A673 (cell line): ENCODE measurements at regions not wholly inside any gene's neighbourhood (a gene's known extent, or its start where the extent isn't known, plus 50 kb on each side); places are given as distances from the start of the nearest gene placed in this dataset.

ENCODE experiments used
- EZH2 ChIP-seq: fragments of 200-600 bp; sonication (generic); IDR thresholded peaks from 2 replicates; pipeline ENCODE4 v1.6.1; 2017; ENCODE audit warnings: borderline replicate concordance, low read depth, mild to moderate bottlenecking, mixed read lengths, antibody characterized with exemption, low read length; ENCODE audit not compliant: poor library complexity, severe bottlenecking
- TF ChIP-seq, protein P1 (sequence below): fragments of 300-800, 200-600 bp; sonication (generic); conservative IDR thresholded peaks from 2 replicates; pipeline ENCODE4 v1.5.1; 2017; ENCODE audit warnings: low read depth, mild to moderate bottlenecking, antibody characterized with exemption, low read length, moderate library complexity, mixed read lengths

DNA sequence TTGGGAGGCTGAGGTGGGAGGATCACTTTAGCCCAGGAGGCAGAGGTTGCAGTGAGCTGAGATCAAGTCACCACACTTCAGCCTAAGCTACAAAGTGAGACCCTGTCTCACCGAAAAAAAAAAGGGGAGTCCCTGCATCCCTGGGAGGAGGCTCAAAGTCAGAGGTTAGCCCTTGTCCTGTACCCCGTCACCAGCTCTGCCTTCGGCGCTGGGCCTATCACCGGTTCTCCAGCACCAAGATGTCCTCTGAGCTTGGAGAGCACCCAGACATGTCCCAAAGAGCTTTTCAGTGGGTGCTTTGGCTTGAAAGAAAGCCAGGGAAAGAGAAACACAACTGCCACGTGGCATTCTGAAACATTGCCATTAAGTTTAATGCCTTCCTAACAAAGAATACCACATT is 356.9 kb upstream of the TSHZ3 start:
- TF ChIP-seq, protein P1, sequence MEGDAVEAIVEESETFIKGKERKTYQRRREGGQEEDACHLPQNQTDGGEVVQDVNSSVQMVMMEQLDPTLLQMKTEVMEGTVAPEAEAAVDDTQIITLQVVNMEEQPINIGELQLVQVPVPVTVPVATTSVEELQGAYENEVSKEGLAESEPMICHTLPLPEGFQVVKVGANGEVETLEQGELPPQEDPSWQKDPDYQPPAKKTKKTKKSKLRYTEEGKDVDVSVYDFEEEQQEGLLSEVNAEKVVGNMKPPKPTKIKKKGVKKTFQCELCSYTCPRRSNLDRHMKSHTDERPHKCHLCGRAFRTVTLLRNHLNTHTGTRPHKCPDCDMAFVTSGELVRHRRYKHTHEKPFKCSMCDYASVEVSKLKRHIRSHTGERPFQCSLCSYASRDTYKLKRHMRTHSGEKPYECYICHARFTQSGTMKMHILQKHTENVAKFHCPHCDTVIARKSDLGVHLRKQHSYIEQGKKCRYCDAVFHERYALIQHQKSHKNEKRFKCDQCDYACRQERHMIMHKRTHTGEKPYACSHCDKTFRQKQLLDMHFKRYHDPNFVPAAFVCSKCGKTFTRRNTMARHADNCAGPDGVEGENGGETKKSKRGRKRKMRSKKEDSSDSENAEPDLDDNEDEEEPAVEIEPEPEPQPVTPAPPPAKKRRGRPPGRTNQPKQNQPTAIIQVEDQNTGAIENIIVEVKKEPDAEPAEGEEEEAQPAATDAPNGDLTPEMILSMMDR: no peak
- TF ChIP-seq EZH2: no peak
